PC-3 (cell line): ENCODE measurements at regions not wholly inside any gene's neighbourhood (a gene's known extent, or its start where the extent isn't known, plus 50 kb on each side); places are given as distances from the start of the nearest gene placed in this dataset.

Experiments
- ATAC-seq: fragments of 200-7000 bp; cut with Tn5 transposase; 2 replicates; pipeline ENCODE4 v1.9.1; 2020; ENCODE audit warnings: mild to moderate bottlenecking, moderate library complexity
- BruUV-seq: library from RNA; stranded (reverse); fragments of 400-500 nt; replicated peaks from 2 replicates; lab custom pipeline; 2021; lab: Mats Ljungman, UMichigan
- CTCF ChIA-PET: fragments of 300-600 bp; sonication (Branson Sonifier 250); formaldehyde crosslinking; loops from one replicate; lab custom pipeline; 2022; ENCODE audit warnings: antibody characterized with exemption; lab: Charles Lee
- POLR2A ChIA-PET: fragments of 300-600 bp; sonication (Branson Sonifier 250); formaldehyde crosslinking; loops from one replicate; lab custom pipeline; 2022; ENCODE audit warnings: antibody characterized with exemption; ENCODE audit not compliant: unreplicated experiment; lab: Charles Lee
- DNase-seq: peaks from one replicate; pipeline ENCODE4 v3.0.0-alpha.2; 2015
- H2AFZ ChIP-seq: fragments of 300-600 bp; sonication (generic); 2 replicates; pipeline ENCODE4 v1.6.0; 2016; ENCODE audit warnings: antibody characterized with exemption, low read length
- H3F3A ChIP-seq: fragments of 300-600 bp; sonication (generic); one replicate; pipeline ENCODE4 v1.6.0; 2017; ENCODE audit warnings: antibody characterized with exemption, low read length, control low read depth, mild to moderate bottlenecking; ENCODE audit not compliant: unreplicated experiment
- H3K27ac ChIP-seq: fragments of 300-600 bp; sonication (generic); 2 replicates; pipeline ENCODE4 v1.5.1; 2016; ENCODE audit warnings: mild to moderate bottlenecking, low read length
- H3K27me3 ChIP-seq: fragments of 300-600 bp; sonication (generic); 2 replicates; pipeline ENCODE4 v1.6.1; 2016; ENCODE audit warnings: low read length, mixed read lengths
- H3K36me3 ChIP-seq: fragments of 300-600 bp; sonication (generic); 2 replicates; pipeline ENCODE4 v1.6.1; 2016; ENCODE audit warnings: low read depth, mixed run types, low read length, mixed read lengths
- H3K4me1 ChIP-seq: fragments of 300-600 bp; sonication (generic); 2 replicates; pipeline ENCODE4 v1.5.1; 2016; ENCODE audit warnings: low read length; ENCODE audit not compliant: insufficient read depth
- H3K4me2 ChIP-seq: fragments of 300-600 bp; sonication (generic); 2 replicates; pipeline ENCODE4 v1.6.0; 2016; ENCODE audit warnings: low read length
- H3K4me3 ChIP-seq: fragments of 300-600 bp; sonication (generic); 2 replicates; pipeline ENCODE4 v1.5.1; 2016; ENCODE audit warnings: mild to moderate bottlenecking, low read length, mixed read lengths
- H3K79me2 ChIP-seq: fragments of 300-600 bp; sonication (generic); 2 replicates; pipeline ENCODE4 v1.6.1; 2017; ENCODE audit warnings: low read length, mixed read lengths
- H3K9ac ChIP-seq: fragments of 300-600 bp; sonication (generic); 2 replicates; pipeline ENCODE4 v1.6.0; 2016; ENCODE audit warnings: mild to moderate bottlenecking, low read length
- H3K9me2 ChIP-seq: fragments of 300-600 bp; sonication (generic); replicated peaks from 2 replicates; pipeline ENCODE4 v1.6.1; 2016; ENCODE audit warnings: mixed run types, low read length, mixed read lengths
- H3K9me3 ChIP-seq: fragments of 300-600 bp; sonication (generic); 2 replicates; pipeline ENCODE4 v1.6.1; 2016; ENCODE audit warnings: low read length, mixed read lengths
- H4K20me1 ChIP-seq: fragments of 300-600 bp; sonication (generic); 2 replicates; pipeline ENCODE4 v1.6.1; 2016; ENCODE audit warnings: low read length, mixed read lengths
- EZH2 ChIP-seq: fragments of 300-600 bp; sonication (generic); IDR thresholded peaks from one replicate; pipeline ENCODE4 v1.6.1; 2017; ENCODE audit warnings: antibody characterized with exemption, mild to moderate bottlenecking, low read length; ENCODE audit not compliant: unreplicated experiment
- EZH2phosphoT487 ChIP-seq: fragments of 300-600 bp; sonication (generic); IDR thresholded peaks from 2 replicates; pipeline ENCODE4 v1.6.1; 2018; ENCODE audit warnings: mild to moderate bottlenecking, antibody characterized with exemption, low read length, borderline replicate concordance
- intact Hi-C: fragments of 100-400 bp; cut with micrococcal nuclease; formaldehyde crosslinking; loops from 2 replicates; pipeline ENCODE4 v1.9.0; 2023
- TF ChIP-seq, protein P1 (sequence below): fragments of 300-600 bp; sonication (generic); conservative IDR thresholded peaks from 2 replicates; pipeline ENCODE4 v1.5.1; 2017; ENCODE audit warnings: antibody characterized with exemption, low read depth, mild to moderate bottlenecking, low read length

DNA sequence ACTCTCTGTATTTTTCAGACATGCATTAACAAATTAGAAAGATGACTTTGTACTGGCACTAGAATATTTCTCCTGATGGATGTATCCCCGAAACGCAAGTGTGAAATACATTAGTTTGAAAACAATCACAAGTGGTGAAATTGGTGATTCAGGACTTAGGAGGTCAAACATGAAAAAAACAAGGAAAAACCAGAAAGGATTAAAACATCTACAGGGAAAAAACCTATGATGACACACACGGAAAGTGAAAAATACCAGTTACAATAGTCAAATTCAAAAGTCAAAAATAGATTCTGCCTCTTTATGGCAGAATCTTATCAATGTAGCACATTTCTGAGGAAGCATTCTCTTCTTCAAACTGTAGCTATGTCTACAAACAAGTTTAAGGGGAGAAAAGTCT, 129.0 kb upstream of the SGK1 start:
- H3K9ac ChIP-seq = peak overlapping the region; percentile 50; the same call in 1 of the 2 replicates
- H3K9me3 ChIP-seq = no peaks in the 10 kb centered on the region
- no peak for TF ChIP-seq EZH2
- TF ChIP-seq EZH2phosphoT487 = no peak
- TF ChIP-seq, protein P1, sequence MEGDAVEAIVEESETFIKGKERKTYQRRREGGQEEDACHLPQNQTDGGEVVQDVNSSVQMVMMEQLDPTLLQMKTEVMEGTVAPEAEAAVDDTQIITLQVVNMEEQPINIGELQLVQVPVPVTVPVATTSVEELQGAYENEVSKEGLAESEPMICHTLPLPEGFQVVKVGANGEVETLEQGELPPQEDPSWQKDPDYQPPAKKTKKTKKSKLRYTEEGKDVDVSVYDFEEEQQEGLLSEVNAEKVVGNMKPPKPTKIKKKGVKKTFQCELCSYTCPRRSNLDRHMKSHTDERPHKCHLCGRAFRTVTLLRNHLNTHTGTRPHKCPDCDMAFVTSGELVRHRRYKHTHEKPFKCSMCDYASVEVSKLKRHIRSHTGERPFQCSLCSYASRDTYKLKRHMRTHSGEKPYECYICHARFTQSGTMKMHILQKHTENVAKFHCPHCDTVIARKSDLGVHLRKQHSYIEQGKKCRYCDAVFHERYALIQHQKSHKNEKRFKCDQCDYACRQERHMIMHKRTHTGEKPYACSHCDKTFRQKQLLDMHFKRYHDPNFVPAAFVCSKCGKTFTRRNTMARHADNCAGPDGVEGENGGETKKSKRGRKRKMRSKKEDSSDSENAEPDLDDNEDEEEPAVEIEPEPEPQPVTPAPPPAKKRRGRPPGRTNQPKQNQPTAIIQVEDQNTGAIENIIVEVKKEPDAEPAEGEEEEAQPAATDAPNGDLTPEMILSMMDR = no peak
- H3K79me2 ChIP-seq = no peaks in the 10 kb centered on the region
- no peaks in the 10 kb centered on the region for H3K9me2 ChIP-seq
- BruUV-seq = no TSS peak
- no peaks in the 10 kb centered on the region for H3K36me3 ChIP-seq
- ChIA-PET POLR2A (no interaction called here), CTCF (no interaction called here)
- no peaks in the 10 kb centered on the region for H4K20me1 ChIP-seq
- peak overlapping the region; percentile 88 for H3K27ac ChIP-seq
- DNase-seq (no peak), ATAC-seq (no peak)
- peaks cover 18% of the 10 kb centered on the region for H3K4me1 ChIP-seq
- no peak overlapping the region for H2AFZ ChIP-seq
- H3F3A ChIP-seq = no peaks in the 10 kb centered on the region
- H3K4me3 ChIP-seq = no peak overlapping the region
- intact Hi-C loops = no loop called here
- no peaks in the 10 kb centered on the region for H3K27me3 ChIP-seq
- no peak overlapping the region for H3K4me2 ChIP-seq

DNA sequence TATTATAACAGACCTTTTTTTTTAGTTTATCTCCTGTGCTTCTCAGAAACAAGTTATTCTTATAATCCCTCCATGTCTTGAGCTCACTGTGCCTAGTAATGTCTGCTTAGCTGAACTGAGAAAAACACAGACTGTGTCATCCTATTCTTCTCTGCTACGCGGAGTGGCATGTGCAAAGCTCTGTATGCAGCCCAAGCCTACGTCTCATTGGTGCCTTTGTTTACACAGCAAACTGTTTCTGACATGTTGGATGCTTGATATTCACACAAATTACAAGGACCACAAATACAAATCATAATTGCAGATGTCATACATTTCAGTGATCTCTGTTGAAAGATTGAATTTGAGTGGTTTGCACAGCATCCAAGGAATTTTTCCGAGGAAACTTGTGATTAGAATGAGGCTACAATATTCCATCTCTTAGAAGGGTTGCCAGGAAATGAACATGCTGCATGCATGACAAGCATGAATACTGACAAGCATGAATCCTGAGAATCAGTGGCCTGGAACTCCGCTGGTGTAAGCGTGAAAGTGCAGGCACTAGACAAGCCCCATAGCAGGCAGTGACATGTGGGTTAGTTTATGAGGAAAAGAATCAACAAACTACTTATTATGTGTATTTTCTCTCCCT, 128.4 kb upstream of the SGK1 start:
- H3K9me3 ChIP-seq = no peaks in the 10 kb centered on the region
- CTCF ChIA-PET = no interaction called here
- TF ChIP-seq EZH2 (no peak), EZH2phosphoT487 (no peak)
- TF ChIP-seq, protein P1 = no peak
- no peak overlapping the region for H3K4me2 ChIP-seq
- H3F3A ChIP-seq = no peaks in the 10 kb centered on the region
- H3K27ac ChIP-seq = peak overlapping the region; percentile 88; the same call in 1 of the 2 replicates
- H4K20me1 ChIP-seq = no peaks in the 10 kb centered on the region
- H3K4me3 ChIP-seq = no peak overlapping the region
- BruUV-seq = no TSS peak
- H3K9ac ChIP-seq = no peak overlapping the region
- no peaks in the 10 kb centered on the region for H3K9me2 ChIP-seq
- H3K79me2 ChIP-seq = no peaks in the 10 kb centered on the region
- no peak overlapping the region for H2AFZ ChIP-seq
- DNase-seq (no peak), ATAC-seq (no peak)
- no peaks in the 10 kb centered on the region for H3K36me3 ChIP-seq
- intact Hi-C loops = no loop called here
- POLR2A ChIA-PET = no interaction called here
- no peaks in the 10 kb centered on the region for H3K27me3 ChIP-seq
- peaks cover 18% of the 10 kb centered on the region for H3K4me1 ChIP-seq

DNA sequence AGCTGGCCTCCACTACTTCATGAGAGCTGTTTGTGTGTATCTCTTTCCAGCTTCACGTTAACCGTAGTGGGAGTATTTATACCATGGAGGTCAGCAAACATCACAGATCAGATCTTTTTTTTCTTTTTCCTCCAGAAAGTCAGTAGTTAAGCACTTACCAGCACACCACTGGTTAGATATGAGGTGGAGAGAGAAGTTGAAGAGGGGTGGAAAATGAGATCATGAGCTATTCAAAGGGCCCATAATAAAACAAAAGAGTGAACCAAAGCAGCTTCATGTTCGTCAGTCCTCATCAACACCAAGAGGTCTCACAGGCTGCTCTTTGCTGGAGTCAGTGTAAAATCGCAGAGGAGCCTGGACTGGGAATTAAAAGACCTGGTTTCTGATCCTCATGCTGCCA, 125.1 kb upstream of the SGK1 start:
- intact Hi-C loops = no loop called here
- no peaks in the 10 kb centered on the region for H3K27me3 ChIP-seq
- H3K9ac ChIP-seq = no peak overlapping the region
- H3K79me2 ChIP-seq = no peaks in the 10 kb centered on the region
- BruUV-seq = no TSS peak
- no peaks in the 10 kb centered on the region for H3K9me2 ChIP-seq
- no peak overlapping the region for H3K4me3 ChIP-seq
- no peaks in the 10 kb centered on the region for H3K36me3 ChIP-seq
- TF ChIP-seq, protein P1 = no peak
- TF ChIP-seq EZH2 = no peak
- TF ChIP-seq EZH2phosphoT487 = no peak
- no peaks in the 10 kb centered on the region for H3K9me3 ChIP-seq
- POLR2A ChIA-PET = no interaction called here
- H2AFZ ChIP-seq = no peak overlapping the region
- H3K27ac ChIP-seq = no peak overlapping the region
- CTCF ChIA-PET = interaction anchor here (0.6 kb wide), 1 partner anchor 107 kb away, joined by 3 read pairs; no protein-coding TSS in a partner anchor
- ATAC-seq (no peak), DNase-seq (no peak)
- H3K4me1 ChIP-seq = peaks cover 12% of the 10 kb centered on the region
- no peaks in the 10 kb centered on the region for H3F3A ChIP-seq
- no peak overlapping the region for H3K4me2 ChIP-seq
- no peaks in the 10 kb centered on the region for H4K20me1 ChIP-seq
